GM12872 (cell line): ENCODE measurements at regions not wholly inside any gene's neighbourhood (a gene's known extent, or its start where the extent isn't known, plus 50 kb on each side); places are given as distances from the start of the nearest gene placed in this dataset.

ENCODE experiments used
- CTCF ChIP-seq: IDR thresholded peaks from 3 replicates; pipeline ENCODE4 v1.5.1; 2011; ENCODE audit warnings: low read depth, mild to moderate bottlenecking, low read length, moderate library complexity; ENCODE audit not compliant: insufficient read depth

DNA sequence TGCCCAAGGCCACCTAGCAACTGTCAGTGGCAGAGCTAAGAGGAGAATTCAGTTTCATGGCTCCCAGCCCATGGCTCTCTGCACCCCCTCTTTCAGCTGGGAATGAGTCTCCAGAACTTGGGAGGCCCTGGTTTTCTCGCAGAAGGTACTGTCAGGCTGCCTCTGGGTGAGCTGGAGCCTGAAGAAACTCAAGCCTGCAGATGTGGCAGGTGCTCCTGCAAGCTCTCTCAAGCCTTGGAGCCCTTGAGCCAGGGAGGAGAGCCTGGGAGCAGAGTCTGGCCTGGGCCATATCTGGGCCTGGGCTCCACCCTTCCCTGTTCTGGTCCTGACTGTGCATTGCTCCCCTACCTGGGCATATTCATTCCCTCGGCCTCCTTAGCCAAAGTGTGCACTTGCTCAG is 74.4 kb upstream of the TLE3 start:
- no peak for TF ChIP-seq CTCF

DNA sequence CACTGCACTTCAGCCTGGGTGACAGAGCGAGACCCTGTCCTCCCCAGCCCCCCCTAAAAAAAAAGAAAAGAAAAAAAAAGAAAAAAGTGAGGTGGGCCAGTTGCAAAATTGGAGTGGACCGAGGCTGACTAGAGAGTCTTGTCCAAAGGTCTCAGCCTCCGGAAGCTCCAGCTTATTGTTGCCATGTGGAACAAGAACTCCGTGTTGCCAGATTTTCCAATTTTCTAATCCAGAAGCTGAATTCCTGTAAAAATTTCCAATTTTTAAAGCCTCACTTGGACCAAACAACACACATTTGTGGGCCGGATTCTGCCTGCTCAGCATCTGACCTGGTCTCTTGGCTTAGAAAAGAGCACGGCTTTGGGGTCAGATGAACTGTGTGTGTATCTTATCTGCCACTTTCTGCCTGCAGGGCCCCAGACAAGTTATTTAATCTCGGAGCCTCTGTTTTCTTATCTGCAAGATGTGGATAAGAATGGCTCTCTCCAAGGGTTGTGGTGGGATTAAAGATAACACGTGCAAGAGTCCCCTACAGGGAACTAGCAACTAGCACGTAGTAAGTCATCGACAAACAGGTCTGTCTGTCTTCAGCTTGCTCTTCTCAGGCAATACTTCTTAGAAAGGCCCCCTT is 73.7 kb upstream of the TLE3 start:
- TF ChIP-seq CTCF, result no peak

GRCh38 chr15:70170096-70170699 is 72.5 kb upstream of the TLE3 start:
- no peak for TF ChIP-seq CTCF

GRCh38 chr15:70169147-70169546 is 71.4 kb upstream of the TLE3 start:
- no peak for TF ChIP-seq CTCF

DNA sequence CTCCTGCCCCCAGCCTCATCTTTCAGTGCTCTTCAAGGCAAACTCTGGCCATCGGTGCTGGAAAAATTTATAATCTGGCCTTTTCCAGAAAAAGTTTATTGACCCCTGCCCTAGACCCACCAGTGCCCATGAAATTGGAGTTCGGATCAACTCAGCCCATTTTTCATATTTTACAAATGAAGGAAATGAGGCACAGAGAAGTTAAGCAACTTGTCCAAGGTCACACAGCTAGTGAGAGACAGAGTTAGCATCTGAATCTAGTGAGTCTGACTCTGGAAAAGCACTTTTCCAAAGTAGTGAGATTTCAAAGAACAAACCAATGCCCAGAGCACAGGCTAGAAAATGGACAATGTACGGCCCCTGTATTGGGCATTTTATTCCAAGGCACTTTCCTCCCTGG is 69.4 kb upstream of the TLE3 start:
- TF ChIP-seq CTCF, result no peak

GRCh38 chr15:70166506-70167087 is 68.9 kb upstream of the TLE3 start:
- no peak for TF ChIP-seq CTCF

DNA sequence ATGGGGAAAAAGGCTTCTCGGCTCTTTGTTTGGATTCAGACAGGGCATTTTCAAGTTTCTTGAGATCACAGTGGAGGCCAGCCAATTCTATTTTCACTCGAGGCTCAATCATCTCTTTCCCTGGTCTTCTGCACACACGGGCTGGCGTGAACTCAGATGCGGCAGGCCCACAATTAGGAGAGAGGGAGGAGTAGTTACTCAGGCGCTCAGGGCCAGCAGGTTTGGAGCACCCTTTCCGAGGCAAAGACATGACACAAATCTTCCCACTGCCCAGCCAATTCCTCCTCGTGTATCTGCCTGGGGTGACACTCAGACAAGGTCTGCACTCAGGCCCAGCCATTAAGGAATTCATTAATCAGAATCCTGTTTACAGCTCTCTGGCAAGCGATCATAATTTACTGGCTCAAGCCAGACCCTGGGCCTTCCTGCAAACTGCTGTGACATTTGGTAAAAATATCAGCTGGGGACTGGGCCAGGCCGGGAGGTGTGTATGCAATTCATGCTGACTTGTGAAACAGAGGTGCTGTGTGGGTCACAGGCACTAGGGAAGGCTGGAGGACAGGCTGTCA is 68.1 kb upstream of the TLE3 start:
- TF ChIP-seq CTCF, result no peak
